Endodermal cell (in vitro differentiated cells): ENCODE measurements at regions not wholly inside any gene's neighbourhood (a gene's known extent, or its start where the extent isn't known, plus 50 kb on each side); places are given as distances from the start of the nearest gene placed in this dataset.

Experiments used
- DNase-seq: peaks from one replicate; pipeline ENCODE4 v3.0.0-alpha.2; 2017
- H3K27ac ChIP-seq: 2 replicates; pipeline ENCODE4 v1.5.1; 2013; ENCODE audit warnings: mild to moderate bottlenecking, low read depth, low read length, moderate library complexity
- H3K27me3 ChIP-seq: 2 replicates; pipeline ENCODE4 v1.6.1; 2013; ENCODE audit warnings: mild to moderate bottlenecking, low read length, moderate library complexity; ENCODE audit not compliant: insufficient read depth, control insufficient read depth, poor library complexity, severe bottlenecking
- H3K36me3 ChIP-seq: 2 replicates; pipeline ENCODE4 v1.7.0; 2013; ENCODE audit warnings: mild to moderate bottlenecking, low read length, moderate library complexity; ENCODE audit not compliant: control insufficient read depth, insufficient read depth
- H3K4me1 ChIP-seq: one replicate; pipeline ENCODE4 v1.7.0; 2013; ENCODE audit warnings: low read length; ENCODE audit not compliant: control insufficient read depth, insufficient read depth
- H3K4me3 ChIP-seq: 2 replicates; pipeline ENCODE4 v1.5.1; 2013; ENCODE audit warnings: mild to moderate bottlenecking, low read length, moderate library complexity
- H3K9ac ChIP-seq: 2 replicates; pipeline ENCODE4 v1.6.1; 2013; ENCODE audit warnings: mild to moderate bottlenecking, low read length, moderate library complexity; ENCODE audit not compliant: poor library complexity, severe bottlenecking; ENCODE audit errors: extremely low read depth
- H3K9me3 ChIP-seq: 2 replicates; pipeline ENCODE4 v1.6.1; 2013; ENCODE audit warnings: mild to moderate bottlenecking, low read length, moderate library complexity; ENCODE audit not compliant: control insufficient read depth
- H3K27ac Mint-ChIP-seq: 2 replicates; pipeline ENCODE4 v1.8.0; 2020; ENCODE audit warnings: mixed read lengths
- H3K27me3 Mint-ChIP-seq: 2 replicates; pipeline ENCODE4 v1.8.0; 2021; ENCODE audit warnings: mild to moderate bottlenecking, mixed read lengths; ENCODE audit not compliant: insufficient read depth
- H3K36me3 Mint-ChIP-seq: 2 replicates; pipeline ENCODE4 v1.8.0; 2020; ENCODE audit warnings: low read depth, mixed read lengths
- H3K4me1 Mint-ChIP-seq: 2 replicates; pipeline ENCODE4 v1.8.0; 2020; ENCODE audit warnings: mixed read lengths
- H3K4me3 Mint-ChIP-seq: 2 replicates; pipeline ENCODE4 v1.8.0; 2020; ENCODE audit warnings: mild to moderate bottlenecking, moderate library complexity, mixed read lengths
- H3K9me3 Mint-ChIP-seq: 2 replicates; pipeline ENCODE4 v1.8.0; 2020; ENCODE audit warnings: mild to moderate bottlenecking, mixed read lengths
- WGBS, 2 experiments: methylation state at CpG; one replicate each; pipeline versions ENCODE4 v1.1.5 to v1.1.7; 2013; ENCODE audit warnings: missing lambda C conversion rate in 2 of 2, mixed read lengths in 1 of 2; ENCODE audit not compliant: insufficient coverage in 1 of 2, insufficient read length in 1 of 2; 5-methylcytosine and 5-hydroxymethylcytosine counted together
- TF ChIP-seq, protein P1 (sequence below): fragments of 200-600 bp; sonication (generic); conservative IDR thresholded peaks from 2 replicates; pipeline ENCODE4 v1.5.0; 2021; ENCODE audit warnings: antibody characterized with exemption, mild to moderate bottlenecking

DNA sequence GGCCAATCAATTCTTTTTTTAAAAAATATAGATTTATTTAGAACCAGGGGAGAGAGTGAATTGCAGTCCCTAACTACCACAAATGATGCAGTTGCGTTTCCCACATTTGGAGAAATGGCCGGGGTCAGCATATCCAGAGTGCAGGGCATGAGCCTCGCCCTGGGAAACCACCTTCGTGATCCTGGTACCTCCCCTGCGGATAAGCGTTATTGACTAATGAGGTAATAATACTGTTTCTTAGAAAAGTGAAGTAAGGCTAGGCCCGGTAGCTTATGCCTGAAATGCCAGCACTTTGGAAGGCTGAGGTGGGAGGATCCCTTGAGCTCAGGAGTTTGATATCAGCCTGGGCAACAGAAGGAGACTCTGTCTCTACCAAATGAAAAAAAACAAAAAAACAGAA lies 111.5 kb upstream of the SLC45A1 start:
- H3K9me3 ChIP-seq = no peaks in the 10 kb centered on the region
- H3K4me1 ChIP-seq = no peaks in the 10 kb centered on the region
- TF ChIP-seq, protein P1, sequence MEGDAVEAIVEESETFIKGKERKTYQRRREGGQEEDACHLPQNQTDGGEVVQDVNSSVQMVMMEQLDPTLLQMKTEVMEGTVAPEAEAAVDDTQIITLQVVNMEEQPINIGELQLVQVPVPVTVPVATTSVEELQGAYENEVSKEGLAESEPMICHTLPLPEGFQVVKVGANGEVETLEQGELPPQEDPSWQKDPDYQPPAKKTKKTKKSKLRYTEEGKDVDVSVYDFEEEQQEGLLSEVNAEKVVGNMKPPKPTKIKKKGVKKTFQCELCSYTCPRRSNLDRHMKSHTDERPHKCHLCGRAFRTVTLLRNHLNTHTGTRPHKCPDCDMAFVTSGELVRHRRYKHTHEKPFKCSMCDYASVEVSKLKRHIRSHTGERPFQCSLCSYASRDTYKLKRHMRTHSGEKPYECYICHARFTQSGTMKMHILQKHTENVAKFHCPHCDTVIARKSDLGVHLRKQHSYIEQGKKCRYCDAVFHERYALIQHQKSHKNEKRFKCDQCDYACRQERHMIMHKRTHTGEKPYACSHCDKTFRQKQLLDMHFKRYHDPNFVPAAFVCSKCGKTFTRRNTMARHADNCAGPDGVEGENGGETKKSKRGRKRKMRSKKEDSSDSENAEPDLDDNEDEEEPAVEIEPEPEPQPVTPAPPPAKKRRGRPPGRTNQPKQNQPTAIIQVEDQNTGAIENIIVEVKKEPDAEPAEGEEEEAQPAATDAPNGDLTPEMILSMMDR = no peak
- WGBS, 2 experiments = 95% methylated on average over 7 of the region's 7 CpGs
- Mint-ChIP-seq H3K4me1 (peaks cover 15% of the 10 kb centered on the region), H3K27ac (no peak overlapping the region), H3K4me3 (no peak overlapping the region), H3K27me3 (peaks cover 10% of the 10 kb centered on the region), H3K9me3 (no peaks in the 10 kb centered on the region), H3K36me3 (no peaks in the 10 kb centered on the region)
- H3K27ac ChIP-seq = no peak overlapping the region
- no peaks in the 10 kb centered on the region for H3K27me3 ChIP-seq
- no peak for DNase-seq
- no peak overlapping the region for H3K4me3 ChIP-seq
- no peaks in the 10 kb centered on the region for H3K36me3 ChIP-seq
- H3K9ac ChIP-seq = no peak overlapping the region

DNA sequence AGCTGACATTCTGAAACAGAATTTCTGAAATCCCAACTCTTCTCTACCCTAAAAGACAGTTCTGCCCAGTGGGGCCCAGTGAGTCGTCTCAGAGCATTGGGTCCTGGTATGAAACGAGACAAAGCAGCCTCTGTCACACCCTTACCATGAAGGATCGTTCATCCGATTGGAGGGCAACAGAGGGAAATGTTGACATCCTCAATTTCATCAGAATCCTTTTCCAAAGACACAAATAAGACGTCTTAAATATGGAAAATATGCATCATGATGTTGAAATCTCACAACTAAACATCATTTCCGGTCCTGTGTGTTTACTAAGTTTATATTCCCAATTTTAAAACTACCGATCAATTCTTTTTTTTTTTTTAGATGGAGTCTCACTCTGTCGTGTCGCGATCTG lies 112.1 kb upstream of the SLC45A1 start:
- Mint-ChIP-seq H3K4me3 (no peak overlapping the region), H3K4me1 (peaks cover 18% of the 10 kb centered on the region), H3K36me3 (no peaks in the 10 kb centered on the region), H3K27me3 (peaks cover 10% of the 10 kb centered on the region), H3K9me3 (no peaks in the 10 kb centered on the region), H3K27ac (no peak overlapping the region)
- Histone ChIP-seq H3K4me1 (no peaks in the 10 kb centered on the region), H3K36me3 (no peaks in the 10 kb centered on the region), H3K27ac (no peak overlapping the region), H3K9ac (no peak overlapping the region), H3K4me3 (no peak overlapping the region), H3K27me3 (no peaks in the 10 kb centered on the region), H3K9me3 (no peaks in the 10 kb centered on the region)
- 93 to 94% methylated on average over 7 to 10 of the region's 10 CpGs for WGBS, 2 experiments
- TF ChIP-seq, protein P1 = no peak
- no peak for DNase-seq

DNA sequence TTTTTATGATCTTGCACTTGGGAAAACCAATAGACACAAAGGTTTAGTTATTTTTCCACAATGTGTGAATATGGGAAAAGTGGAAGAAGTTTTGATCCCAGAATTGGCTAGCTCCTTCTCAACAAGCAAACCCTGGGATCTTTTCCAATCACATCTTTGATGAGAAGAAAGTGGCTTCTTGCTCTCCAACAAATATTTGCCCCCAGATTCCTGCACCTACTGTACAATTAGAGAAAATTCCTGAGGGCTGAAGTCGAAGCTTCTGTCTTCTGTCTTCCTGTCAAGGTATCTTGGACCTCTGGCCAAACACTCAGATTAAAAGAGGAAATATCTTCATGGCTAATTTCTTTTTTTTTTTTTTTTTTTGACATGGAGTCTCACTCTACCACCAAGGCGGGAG lies 113.1 kb upstream of the SLC45A1 start:
- Histone ChIP-seq H3K4me3 (no peak overlapping the region), H3K9me3 (no peaks in the 10 kb centered on the region), H3K9ac (no peak overlapping the region), H3K27me3 (no peaks in the 10 kb centered on the region), H3K4me1 (no peaks in the 10 kb centered on the region), H3K27ac (no peak overlapping the region), H3K36me3 (no peaks in the 10 kb centered on the region)
- 79 to 83% methylated on average over 1 to 2 of the region's 2 CpGs for WGBS, 2 experiments
- H3K27me3 Mint-ChIP-seq = peaks cover 5% of the 10 kb centered on the region
- no peak overlapping the region for H3K27ac Mint-ChIP-seq
- TF ChIP-seq, protein P1 = no peak
- no peaks in the 10 kb centered on the region for H3K9me3 Mint-ChIP-seq
- DNase-seq = no peak
- peaks cover 18% of the 10 kb centered on the region for H3K4me1 Mint-ChIP-seq
- H3K36me3 Mint-ChIP-seq = no peaks in the 10 kb centered on the region
- no peak overlapping the region for H3K4me3 Mint-ChIP-seq
